ENCODE measurements at regions not wholly inside any gene's neighbourhood (a gene's known extent, or its start where the extent isn't known, plus 50 kb on each side); places are given as distances from the start of the nearest gene placed in this dataset.

DNA sequence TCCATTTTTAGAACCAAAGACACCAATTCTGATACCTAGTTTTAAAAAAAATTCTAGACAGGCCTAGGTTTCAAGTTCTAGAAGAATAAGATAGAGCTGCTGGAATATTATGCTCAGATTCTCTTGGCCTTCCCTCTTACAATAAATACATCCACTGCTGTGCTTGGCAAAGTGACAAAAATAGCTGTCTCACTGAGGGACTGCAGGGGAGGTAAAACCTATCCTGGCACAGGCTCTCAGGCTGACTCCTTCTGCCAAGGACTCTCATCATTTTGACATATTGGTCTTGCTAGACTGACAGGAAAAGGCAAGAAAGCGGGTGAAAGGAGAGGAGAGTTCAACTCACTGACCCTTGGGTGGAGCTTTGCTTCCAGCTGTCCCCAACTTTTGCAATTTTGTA, 197.0 kb upstream of the LHX8 start:
- TF ChIP-seq EZH2 (IDR thresholded peaks at IDR 0.05; ENCODE audit: insufficient read depth, poor library complexity, severe bottlenecking) (no peak), EZH2phosphoT487 (IDR thresholded peaks at IDR 0.05; ENCODE audit: insufficient read depth, low read depth) (no peak)
